Thyroid gland (tissue), 4 donors: ENCODE measurements at regions not wholly inside any gene's neighbourhood (a gene's known extent, or its start where the extent isn't known, plus 50 kb on each side); places are given as distances from the start of the nearest gene placed in this dataset.

Source experiments
- DNase-seq, 2 donors: peaks; one replicate each; pipeline ENCODE4 v3.0.0-alpha.2; 2019
- H3K27ac ChIP-seq, 3 donors: fragments of 200-600 bp; sonication (generic); 1 replicate in 2 of 3; 2 replicates in 1 of 3; pipeline ENCODE4 v1.5.1; 2016 to 2019; ENCODE audit warnings: mild to moderate bottlenecking in 1 of 3, moderate library complexity in 1 of 3
- H3K27me3 ChIP-seq: fragments of 200-600 bp; sonication (generic); one replicate; pipeline ENCODE4 v1.5.1; 2019
- H3K36me3 ChIP-seq, 2 donors: fragments of 200-600 bp; sonication (generic); one replicate each; pipeline ENCODE4 v1.5.1; 2016 to 2019
- H3K4me1 ChIP-seq, 2 donors: fragments of 200-600 bp; sonication (generic); one replicate each; pipeline ENCODE4 v1.5.1; 2017 to 2019
- H3K4me3 ChIP-seq, 3 donors: fragments of 200-600 bp; sonication (generic); replicated peaks in 1 of 3; 1 replicate in 2 of 3; 2 replicates in 1 of 3; pipeline ENCODE4 v1.5.1; 2016; ENCODE audit warnings: mild to moderate bottlenecking in 1 of 3
- H3K9me3 ChIP-seq: fragments of 200-600 bp; sonication (generic); one replicate; pipeline ENCODE4 v1.5.1; 2017
- CTCF ChIP-seq, 6 experiments: fragments of 200-600 bp in 3 of 6; fragments of 450-650 bp in 3 of 6; sonication (generic) in 3 of 6; IDR thresholded peaks; one replicate each; pipeline ENCODE4 v1.5.1; 2016 to 2019; ENCODE audit warnings: antibody characterized with exemption in 6 of 6, mild to moderate bottlenecking in 2 of 6, inconsistent platforms in 1 of 6, moderate library complexity in 1 of 6
- POLR2A ChIP-seq, 2 donors: fragments of 450-650 bp; IDR thresholded peaks; one replicate each; pipeline ENCODE4 v1.6.1; 2017; ENCODE audit warnings: antibody characterized with exemption in 2 of 2, mild to moderate bottlenecking in 2 of 2, moderate library complexity in 1 of 2
- WGBS, 2 donors: methylation state at CpG; one replicate each; pipeline ENCODE4 v1.1.5; 2017; 5-methylcytosine and 5-hydroxymethylcytosine counted together
- intact Hi-C: fragments of 100-400 bp; cut with DNase I; formaldehyde crosslinking; loops from one replicate; pipeline ENCODE4 v1.15.1; 2023

- no peak for DNase-seq
- intact Hi-C loops: no loop called here
- 36 to 59% methylated on average over 6 of the region's 6 CpGs for WGBS, 2 donors
Observed at GRCh38 chr6:25050356-25050755, 114.6 kb upstream of the RIPOR2 start.

GRCh38 chr6:25051083-25051482 is 115.3 kb upstream of the RIPOR2 start:
- Histone ChIP-seq H3K36me3 (no peaks in the 10 kb centered on the region), H3K4me3 (no peak overlapping the region), H3K4me1 (no peaks in the 10 kb centered on the region), H3K27me3 (no peaks in the 10 kb centered on the region), H3K9me3 (no peaks in the 10 kb centered on the region), H3K27ac (no peak overlapping the region)
- WGBS, 2 donors: 63 to 77% methylated on average over 2 of the region's 2 CpGs
- intact Hi-C loops: no loop called here
- TF ChIP-seq CTCF (IDR thresholded peaks at IDR 0.05) (no peak), POLR2A (IDR thresholded peaks at IDR 0.05) (no peak)
- DNase-seq: no peak

More at GRCh38 chr6:25050356-25050755, 114.6 kb upstream of the RIPOR2 start:
- Histone ChIP-seq H3K9me3 (no peaks in the 10 kb centered on the region), H3K4me1 (no peaks in the 10 kb centered on the region), H3K27me3 (no peaks in the 10 kb centered on the region), H3K36me3 (no peaks in the 10 kb centered on the region), H3K4me3 (no peak overlapping the region), H3K27ac (no peak overlapping the region)
- TF ChIP-seq POLR2A (IDR thresholded peaks at IDR 0.05): no peak
- TF ChIP-seq CTCF (IDR thresholded peaks at IDR 0.05): no peak

- DNase-seq: no peak
- H3K36me3 ChIP-seq: no peaks in the 10 kb centered on the region
- no peak overlapping the region for H3K27ac ChIP-seq
- no peaks in the 10 kb centered on the region for H3K27me3 ChIP-seq
- H3K4me3 ChIP-seq: no peak overlapping the region
- TF ChIP-seq CTCF (IDR thresholded peaks at IDR 0.05): no peak
- no peak for TF ChIP-seq POLR2A (IDR thresholded peaks at IDR 0.05)
- 93 to 96% methylated on average over 1 of the region's 1 CpG for WGBS, 2 donors
- no peaks in the 10 kb centered on the region for H3K9me3 ChIP-seq
- no peaks in the 10 kb centered on the region for H3K4me1 ChIP-seq
- intact Hi-C loops: no loop called here
Observed at GRCh38 chr6:25052181-25052580, 116.4 kb upstream of the RIPOR2 start.

GRCh38 chr6:25053875-25054371 is 118.2 kb upstream of the RIPOR2 start:
- H3K4me3 ChIP-seq: no peak overlapping the region
- DNase-seq: no peak
- H3K9me3 ChIP-seq: no peaks in the 10 kb centered on the region
- no peaks in the 10 kb centered on the region for H3K27me3 ChIP-seq
- WGBS, 2 donors: 74 to 76% methylated on average over 2 of the region's 2 CpGs
- H3K36me3 ChIP-seq: no peaks in the 10 kb centered on the region
- intact Hi-C loops: no loop called here
- H3K27ac ChIP-seq: no peak overlapping the region
- no peaks in the 10 kb centered on the region for H3K4me1 ChIP-seq
- TF ChIP-seq POLR2A (IDR thresholded peaks at IDR 0.05): no peak
- TF ChIP-seq CTCF (IDR thresholded peaks at IDR 0.05): no peak

GRCh38 chr6:25054469-25054868 is 118.7 kb upstream of the RIPOR2 start:
- WGBS, 2 donors: 74 to 80% methylated on average over 3 of the region's 3 CpGs
- H3K27me3 ChIP-seq: no peaks in the 10 kb centered on the region
- no peaks in the 10 kb centered on the region for H3K4me1 ChIP-seq
- no peaks in the 10 kb centered on the region for H3K9me3 ChIP-seq
- no peak for TF ChIP-seq CTCF (IDR thresholded peaks at IDR 0.05)
- no peak for TF ChIP-seq POLR2A (IDR thresholded peaks at IDR 0.05)
- no peak overlapping the region for H3K4me3 ChIP-seq
- no peaks in the 10 kb centered on the region for H3K36me3 ChIP-seq
- no peak for DNase-seq
- H3K27ac ChIP-seq: no peak overlapping the region
- intact Hi-C loops: no loop called here
